Glutamatergic neuron (in vitro differentiated cells): ENCODE measurements at regions not wholly inside any gene's neighbourhood (a gene's known extent, or its start where the extent isn't known, plus 50 kb on each side); places are given as distances from the start of the nearest gene placed in this dataset.

Source experiments
- DNase-seq: peaks from one replicate; pipeline ENCODE4 v3.0.0; 2022
- H3K27ac Mint-ChIP-seq: one replicate; pipeline ENCODE4 v1.8.0; 2020; ENCODE audit warnings: mild to moderate bottlenecking, mixed read lengths, inconsistent platforms; ENCODE audit not compliant: unreplicated experiment
- H3K27me3 Mint-ChIP-seq: one replicate; pipeline ENCODE4 v1.8.0; 2020; ENCODE audit warnings: mild to moderate bottlenecking, moderate library complexity, mixed read lengths, inconsistent platforms; ENCODE audit not compliant: unreplicated experiment
- H3K36me3 Mint-ChIP-seq: one replicate; pipeline ENCODE4 v1.8.0; 2020; ENCODE audit warnings: mild to moderate bottlenecking, mixed read lengths, inconsistent platforms; ENCODE audit not compliant: unreplicated experiment
- H3K4me1 Mint-ChIP-seq: one replicate; pipeline ENCODE4 v1.8.0; 2020; ENCODE audit warnings: mild to moderate bottlenecking, low read depth, mixed read lengths, inconsistent platforms; ENCODE audit not compliant: unreplicated experiment
- H3K4me3 Mint-ChIP-seq: one replicate; pipeline ENCODE4 v1.8.0; 2020; ENCODE audit warnings: mild to moderate bottlenecking, mixed read lengths, inconsistent platforms; ENCODE audit not compliant: unreplicated experiment
- H3K9me3 Mint-ChIP-seq: one replicate; pipeline ENCODE4 v1.8.0; 2020; ENCODE audit warnings: mild to moderate bottlenecking, moderate library complexity, mixed read lengths, inconsistent platforms; ENCODE audit not compliant: unreplicated experiment
- TF ChIP-seq, protein P1 (sequence below): fragments of 200-600 bp; sonication (generic); IDR thresholded peaks from one replicate; pipeline ENCODE4 v1.5.0; 2021; ENCODE audit not compliant: partially characterized antibody, unreplicated experiment

DNA sequence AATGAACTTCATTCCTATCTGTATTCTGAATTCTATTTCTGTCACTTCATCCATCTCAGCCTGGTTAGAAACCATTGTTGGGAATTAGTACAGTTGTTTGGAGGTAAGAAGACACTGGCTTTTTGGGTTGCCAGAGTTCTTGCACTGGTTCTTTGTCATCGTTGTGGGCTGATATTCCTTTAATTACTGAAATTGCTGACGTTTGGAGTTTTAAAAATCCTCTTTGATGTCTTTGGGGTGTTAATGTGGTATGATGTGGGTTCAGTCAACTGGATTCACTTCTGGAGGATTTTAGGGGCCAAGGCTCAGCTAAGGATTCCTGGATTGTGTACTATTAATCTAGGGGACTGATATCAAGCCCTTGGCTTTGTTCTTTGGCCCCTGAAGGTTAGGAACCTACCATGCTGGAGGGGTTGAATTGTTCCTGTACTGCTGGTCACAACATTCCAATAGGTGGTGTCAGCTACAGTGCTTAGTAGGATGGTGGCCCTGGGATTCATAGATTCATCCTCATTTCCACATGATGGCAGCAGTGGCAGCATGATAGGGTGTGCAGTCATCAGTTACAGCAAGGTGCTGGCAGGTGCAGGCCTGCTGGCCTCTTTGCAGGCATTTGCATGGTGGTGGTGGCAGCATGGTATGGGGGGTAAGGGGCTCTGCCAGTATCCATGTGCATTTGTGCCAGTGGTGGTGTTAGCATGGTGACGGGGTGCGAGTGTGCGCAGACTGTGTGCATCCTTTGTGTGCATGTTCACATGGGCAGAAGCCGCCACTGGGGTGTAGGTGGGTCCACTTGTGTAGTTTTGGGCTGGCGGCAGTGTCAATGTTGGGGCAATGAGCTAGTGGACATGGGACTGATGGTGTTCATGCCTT is 301.3 kb downstream of the TEX13C start:
- no peak overlapping the region for H3K27ac Mint-ChIP-seq
- TF ChIP-seq, protein P1, sequence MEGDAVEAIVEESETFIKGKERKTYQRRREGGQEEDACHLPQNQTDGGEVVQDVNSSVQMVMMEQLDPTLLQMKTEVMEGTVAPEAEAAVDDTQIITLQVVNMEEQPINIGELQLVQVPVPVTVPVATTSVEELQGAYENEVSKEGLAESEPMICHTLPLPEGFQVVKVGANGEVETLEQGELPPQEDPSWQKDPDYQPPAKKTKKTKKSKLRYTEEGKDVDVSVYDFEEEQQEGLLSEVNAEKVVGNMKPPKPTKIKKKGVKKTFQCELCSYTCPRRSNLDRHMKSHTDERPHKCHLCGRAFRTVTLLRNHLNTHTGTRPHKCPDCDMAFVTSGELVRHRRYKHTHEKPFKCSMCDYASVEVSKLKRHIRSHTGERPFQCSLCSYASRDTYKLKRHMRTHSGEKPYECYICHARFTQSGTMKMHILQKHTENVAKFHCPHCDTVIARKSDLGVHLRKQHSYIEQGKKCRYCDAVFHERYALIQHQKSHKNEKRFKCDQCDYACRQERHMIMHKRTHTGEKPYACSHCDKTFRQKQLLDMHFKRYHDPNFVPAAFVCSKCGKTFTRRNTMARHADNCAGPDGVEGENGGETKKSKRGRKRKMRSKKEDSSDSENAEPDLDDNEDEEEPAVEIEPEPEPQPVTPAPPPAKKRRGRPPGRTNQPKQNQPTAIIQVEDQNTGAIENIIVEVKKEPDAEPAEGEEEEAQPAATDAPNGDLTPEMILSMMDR: no peak
- H3K27me3 Mint-ChIP-seq: no peaks in the 10 kb centered on the region
- H3K4me3 Mint-ChIP-seq: no peak overlapping the region
- no peak for DNase-seq
- no peaks in the 10 kb centered on the region for H3K4me1 Mint-ChIP-seq
- H3K36me3 Mint-ChIP-seq: no peaks in the 10 kb centered on the region
- no peaks in the 10 kb centered on the region for H3K9me3 Mint-ChIP-seq

DNA sequence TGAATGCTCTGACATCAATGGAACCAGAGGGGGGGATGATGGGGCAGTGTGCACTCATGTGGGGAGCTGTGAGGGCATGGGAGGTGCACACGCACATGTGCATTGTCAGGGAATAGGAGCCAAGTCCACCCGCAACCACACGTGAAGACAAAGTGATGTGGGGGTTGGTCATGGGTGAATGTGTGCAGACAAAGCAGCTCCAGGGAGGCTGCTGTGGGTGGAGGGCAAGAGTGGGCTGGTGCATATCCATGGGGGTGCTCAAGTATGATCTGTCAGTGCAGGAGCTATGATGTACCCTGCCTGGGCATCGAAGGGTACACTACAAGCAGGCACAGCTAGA is 301.9 kb downstream of the TEX13C start:
- TF ChIP-seq, protein P1: no peak
- Mint-ChIP-seq H3K9me3 (no peaks in the 10 kb centered on the region), H3K4me1 (no peaks in the 10 kb centered on the region), H3K27me3 (no peaks in the 10 kb centered on the region), H3K27ac (no peak overlapping the region), H3K36me3 (no peaks in the 10 kb centered on the region), H3K4me3 (no peak overlapping the region)
- DNase-seq: no peak

DNA sequence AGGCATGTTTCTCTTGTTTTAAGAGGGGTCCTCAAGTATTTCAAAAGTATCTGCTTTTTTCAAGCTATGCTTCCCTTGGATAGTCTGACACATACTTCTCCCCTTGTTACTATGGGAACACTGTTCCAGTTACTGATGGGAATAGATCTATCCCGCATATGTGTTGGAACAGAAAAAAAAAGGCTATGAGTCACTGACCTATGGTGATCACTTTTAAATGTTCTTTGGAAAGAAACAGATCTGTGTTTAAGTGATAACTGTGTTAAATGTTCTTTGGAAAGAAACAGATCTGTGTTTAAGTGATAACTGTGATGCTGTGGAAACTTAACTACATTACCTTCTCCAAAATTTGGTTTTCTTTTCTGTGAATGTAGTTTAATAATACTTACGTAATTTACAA is 303.2 kb downstream of the TEX13C start:
- no peak for DNase-seq
- Mint-ChIP-seq H3K27ac (no peak overlapping the region), H3K36me3 (no peaks in the 10 kb centered on the region), H3K4me3 (no peak overlapping the region), H3K4me1 (peaks cover 3% of the 10 kb centered on the region), H3K27me3 (no peaks in the 10 kb centered on the region), H3K9me3 (no peaks in the 10 kb centered on the region)
- TF ChIP-seq, protein P1: no peak

DNA sequence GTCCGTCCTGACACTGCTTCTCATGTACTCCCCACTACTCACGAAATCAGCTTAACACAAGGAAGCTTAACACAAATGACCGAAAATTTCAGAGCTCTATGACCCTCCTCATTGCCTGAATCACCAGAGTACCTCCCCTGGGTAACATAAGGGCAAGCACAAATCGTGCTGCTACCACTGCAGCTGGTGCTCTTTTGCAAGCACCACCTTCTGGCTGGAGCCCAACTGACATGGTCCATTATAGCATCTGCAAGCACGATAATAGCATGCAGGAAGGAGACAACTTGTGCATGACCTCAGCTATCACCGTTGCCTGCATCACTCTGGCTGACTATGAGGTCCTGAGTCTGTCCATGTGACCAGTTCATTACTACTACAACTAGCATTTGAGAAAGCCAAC is 308.0 kb downstream of the TEX13C start:
- Mint-ChIP-seq H3K4me3 (no peak overlapping the region), H3K27me3 (no peaks in the 10 kb centered on the region), H3K36me3 (no peaks in the 10 kb centered on the region), H3K27ac (no peak overlapping the region), H3K9me3 (peaks cover 1% of the 10 kb centered on the region), H3K4me1 (peaks cover 3% of the 10 kb centered on the region)
- TF ChIP-seq, protein P1: no peak
- no peak for DNase-seq

DNA sequence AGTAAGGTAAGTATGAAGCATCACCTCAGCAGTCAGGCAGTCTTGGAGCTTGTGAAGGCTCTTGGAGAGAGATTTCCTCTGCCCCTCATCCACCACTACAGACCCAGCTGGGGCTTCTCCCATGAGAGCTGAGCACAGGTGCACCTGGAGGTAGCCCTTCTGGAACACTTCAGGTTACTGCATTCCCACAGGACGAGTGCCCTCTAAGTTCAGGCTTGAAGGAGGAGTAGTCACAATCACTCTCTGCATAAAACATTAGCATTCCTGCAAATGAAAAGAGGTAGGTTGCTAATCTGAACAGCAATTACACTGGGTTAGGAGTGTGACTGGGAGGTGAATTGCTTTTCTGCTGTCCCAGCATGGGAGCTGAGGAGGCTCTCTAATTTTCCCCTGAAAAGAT is 308.8 kb downstream of the TEX13C start:
- H3K4me1 Mint-ChIP-seq: peaks cover 3% of the 10 kb centered on the region
- H3K4me3 Mint-ChIP-seq: no peak overlapping the region
- H3K27me3 Mint-ChIP-seq: no peaks in the 10 kb centered on the region
- peaks cover 1% of the 10 kb centered on the region for H3K9me3 Mint-ChIP-seq
- TF ChIP-seq, protein P1: no peak
- DNase-seq: no peak
- no peaks in the 10 kb centered on the region for H3K36me3 Mint-ChIP-seq
- no peak overlapping the region for H3K27ac Mint-ChIP-seq
